Smooth muscle cell (in vitro differentiated cells): ENCODE measurements at regions not wholly inside any gene's neighbourhood (a gene's known extent, or its start where the extent isn't known, plus 50 kb on each side); places are given as distances from the start of the nearest gene placed in this dataset.

Experiments used
- DNase-seq: peaks from one replicate; lab custom pipeline; 2025; ENCODE audit not compliant: unreplicated experiment; lab: John Stamatoyannopoulos, UW
- H2AFZ ChIP-seq: fragments of 200-600 bp; sonication (generic); 2 replicates; pipeline ENCODE4 v1.6.0; 2016; ENCODE audit warnings: antibody characterized with exemption, low read depth, mild to moderate bottlenecking
- H3F3A ChIP-seq: fragments of 200-600 bp; sonication (generic); 2 replicates; pipeline ENCODE4 v1.6.0; 2017; ENCODE audit warnings: antibody characterized with exemption, low read depth
- H3K27ac ChIP-seq: fragments of 200-600 bp; sonication (generic); 2 replicates; pipeline ENCODE4 v1.5.1; 2016; ENCODE audit warnings: low read depth, mild to moderate bottlenecking
- H3K27me3 ChIP-seq: fragments of 200-600 bp; sonication (generic); 2 replicates; pipeline ENCODE4 v1.6.1; 2016; ENCODE audit warnings: low read depth, mild to moderate bottlenecking
- H3K36me3 ChIP-seq: fragments of 200-600 bp; sonication (generic); 2 replicates; pipeline ENCODE4 v1.5.1; 2016; ENCODE audit warnings: low read depth
- H3K4me1 ChIP-seq: fragments of 200-600 bp; sonication (generic); 2 replicates; pipeline ENCODE4 v1.5.1; 2016; ENCODE audit warnings: low read depth
- H3K4me2 ChIP-seq: fragments of 200-600 bp; sonication (generic); 2 replicates; pipeline ENCODE4 v1.6.0; 2016; ENCODE audit warnings: mild to moderate bottlenecking
- H3K4me3 ChIP-seq: fragments of 200-600 bp; sonication (generic); 2 replicates; pipeline ENCODE4 v1.5.1; 2016; ENCODE audit warnings: mild to moderate bottlenecking
- H3K79me2 ChIP-seq: fragments of 200-600 bp; sonication (generic); 2 replicates; pipeline ENCODE4 v1.6.0; 2016; ENCODE audit warnings: low read depth, mild to moderate bottlenecking
- H3K9ac ChIP-seq: fragments of 200-600 bp; sonication (generic); 2 replicates; pipeline ENCODE4 v1.6.0; 2016; ENCODE audit warnings: low read depth
- H3K9me3 ChIP-seq: fragments of 200-600 bp; sonication (generic); replicated peaks from 2 replicates; pipeline ENCODE4 v1.5.1; 2016; ENCODE audit warnings: low read depth
- H4K20me1 ChIP-seq: fragments of 200-600 bp; sonication (generic); 2 replicates; pipeline ENCODE4 v1.6.0; 2016; ENCODE audit warnings: low read depth
- WGBS: methylation state at CpG from one replicate; pipeline ENCODE4 v1.1.7; 2016; ENCODE audit warnings: low lambda C conversion rate; 5-methylcytosine and 5-hydroxymethylcytosine counted together
- TF ChIP-seq, protein P1 (sequence below): fragments of 200-600 bp; sonication (generic); IDR thresholded peaks from 2 replicates; pipeline ENCODE4 v1.5.1; 2017; ENCODE audit warnings: borderline replicate concordance, mild to moderate bottlenecking, antibody characterized with exemption; ENCODE audit not compliant: insufficient read depth, poor library complexity, severe bottlenecking

GRCh38 chr3:150330872-150331271, 77.2 kb upstream of the TSC22D2 start:
- Histone ChIP-seq H3K4me2 (no peak overlapping the region), H3K4me3 (no peak overlapping the region), H3K27me3 (no peaks in the 10 kb centered on the region), H3K4me1 (no peaks in the 10 kb centered on the region), H3K79me2 (no peaks in the 10 kb centered on the region), H3F3A (no peaks in the 10 kb centered on the region), H3K9me3 (no peaks in the 10 kb centered on the region), H3K9ac (no peak overlapping the region), H2AFZ (no peak overlapping the region), H4K20me1 (no peaks in the 10 kb centered on the region), H3K27ac (no peak overlapping the region), H3K36me3 (no peaks in the 10 kb centered on the region)
- WGBS: 73% methylated on average over 2 of the region's 2 CpGs
- TF ChIP-seq, protein P1, sequence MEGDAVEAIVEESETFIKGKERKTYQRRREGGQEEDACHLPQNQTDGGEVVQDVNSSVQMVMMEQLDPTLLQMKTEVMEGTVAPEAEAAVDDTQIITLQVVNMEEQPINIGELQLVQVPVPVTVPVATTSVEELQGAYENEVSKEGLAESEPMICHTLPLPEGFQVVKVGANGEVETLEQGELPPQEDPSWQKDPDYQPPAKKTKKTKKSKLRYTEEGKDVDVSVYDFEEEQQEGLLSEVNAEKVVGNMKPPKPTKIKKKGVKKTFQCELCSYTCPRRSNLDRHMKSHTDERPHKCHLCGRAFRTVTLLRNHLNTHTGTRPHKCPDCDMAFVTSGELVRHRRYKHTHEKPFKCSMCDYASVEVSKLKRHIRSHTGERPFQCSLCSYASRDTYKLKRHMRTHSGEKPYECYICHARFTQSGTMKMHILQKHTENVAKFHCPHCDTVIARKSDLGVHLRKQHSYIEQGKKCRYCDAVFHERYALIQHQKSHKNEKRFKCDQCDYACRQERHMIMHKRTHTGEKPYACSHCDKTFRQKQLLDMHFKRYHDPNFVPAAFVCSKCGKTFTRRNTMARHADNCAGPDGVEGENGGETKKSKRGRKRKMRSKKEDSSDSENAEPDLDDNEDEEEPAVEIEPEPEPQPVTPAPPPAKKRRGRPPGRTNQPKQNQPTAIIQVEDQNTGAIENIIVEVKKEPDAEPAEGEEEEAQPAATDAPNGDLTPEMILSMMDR: no peak
- DNase-seq: no peak

GRCh38 chr3:150330174-150330573, 77.9 kb upstream of the TSC22D2 start:
- no peaks in the 10 kb centered on the region for H3K79me2 ChIP-seq
- no peak overlapping the region for H3K9ac ChIP-seq
- H4K20me1 ChIP-seq: no peaks in the 10 kb centered on the region
- WGBS: 93% methylated on average over 2 of the region's 2 CpGs
- H3K27me3 ChIP-seq: no peaks in the 10 kb centered on the region
- no peaks in the 10 kb centered on the region for H3K9me3 ChIP-seq
- no peak for DNase-seq
- H2AFZ ChIP-seq: no peak overlapping the region
- no peak overlapping the region for H3K4me2 ChIP-seq
- peak overlapping the region; percentile 25 for H3K4me3 ChIP-seq
- TF ChIP-seq, protein P1: no peak
- H3K27ac ChIP-seq: no peak overlapping the region
- H3K36me3 ChIP-seq: no peaks in the 10 kb centered on the region
- no peaks in the 10 kb centered on the region for H3F3A ChIP-seq
- no peaks in the 10 kb centered on the region for H3K4me1 ChIP-seq

DNA sequence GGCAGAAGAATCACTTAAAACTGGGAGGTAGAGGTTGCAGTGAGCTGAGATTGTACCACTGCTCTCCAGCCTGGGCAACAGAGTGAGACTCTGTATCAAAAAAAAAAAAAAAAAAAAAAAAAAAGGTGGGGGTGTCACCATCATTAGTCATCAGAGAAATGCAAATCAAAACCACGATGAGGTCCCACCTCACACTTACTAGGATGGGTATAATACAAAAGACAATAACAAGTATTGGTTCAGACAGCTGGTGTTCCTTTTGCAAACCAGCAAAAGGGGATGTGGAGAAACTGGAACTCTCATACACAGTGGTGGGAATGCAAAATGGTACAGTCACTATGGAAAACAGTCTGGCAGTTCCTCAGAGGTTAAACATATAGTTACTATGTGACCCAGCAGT, 78.7 kb upstream of the TSC22D2 start:
- no peak overlapping the region for H3K9ac ChIP-seq
- H2AFZ ChIP-seq: no peak overlapping the region
- H3K27me3 ChIP-seq: no peaks in the 10 kb centered on the region
- no peaks in the 10 kb centered on the region for H3K79me2 ChIP-seq
- peak overlapping the region; percentile 25 for H3K4me3 ChIP-seq
- no peak for DNase-seq
- H3K36me3 ChIP-seq: no peaks in the 10 kb centered on the region
- no peaks in the 10 kb centered on the region for H4K20me1 ChIP-seq
- no peaks in the 10 kb centered on the region for H3K4me1 ChIP-seq
- no peak overlapping the region for H3K27ac ChIP-seq
- H3K4me2 ChIP-seq: no peak overlapping the region
- H3F3A ChIP-seq: no peaks in the 10 kb centered on the region
- 79% methylated on average over 1 of the region's 1 CpG for WGBS
- H3K9me3 ChIP-seq: no peaks in the 10 kb centered on the region
- TF ChIP-seq, protein P1: no peak

- peak overlapping the region; percentile 58 for H3K27ac ChIP-seq
- H4K20me1 ChIP-seq: no peaks in the 10 kb centered on the region
- DNase-seq: no peak
- TF ChIP-seq, protein P1: no peak
- H3K36me3 ChIP-seq: no peaks in the 10 kb centered on the region
- H3K27me3 ChIP-seq: no peaks in the 10 kb centered on the region
- no peaks in the 10 kb centered on the region for H3K4me1 ChIP-seq
- H3F3A ChIP-seq: no peaks in the 10 kb centered on the region
- 58% methylated on average over 2 of the region's 2 CpGs for WGBS
- no peak overlapping the region for H3K4me2 ChIP-seq
- no peak overlapping the region for H3K4me3 ChIP-seq
- no peaks in the 10 kb centered on the region for H3K9me3 ChIP-seq
- no peaks in the 10 kb centered on the region for H3K79me2 ChIP-seq
- H3K9ac ChIP-seq: no peak overlapping the region
- no peak overlapping the region for H2AFZ ChIP-seq
These were observed 79.5 kb upstream of the TSC22D2 start for GRCh38 chr3:150328654-150329040.
